ENCODE measurements at regions not wholly inside any gene's neighbourhood (a gene's known extent, or its start where the extent isn't known, plus 50 kb on each side); places are given as distances from the start of the nearest gene placed in this dataset.

DNA sequence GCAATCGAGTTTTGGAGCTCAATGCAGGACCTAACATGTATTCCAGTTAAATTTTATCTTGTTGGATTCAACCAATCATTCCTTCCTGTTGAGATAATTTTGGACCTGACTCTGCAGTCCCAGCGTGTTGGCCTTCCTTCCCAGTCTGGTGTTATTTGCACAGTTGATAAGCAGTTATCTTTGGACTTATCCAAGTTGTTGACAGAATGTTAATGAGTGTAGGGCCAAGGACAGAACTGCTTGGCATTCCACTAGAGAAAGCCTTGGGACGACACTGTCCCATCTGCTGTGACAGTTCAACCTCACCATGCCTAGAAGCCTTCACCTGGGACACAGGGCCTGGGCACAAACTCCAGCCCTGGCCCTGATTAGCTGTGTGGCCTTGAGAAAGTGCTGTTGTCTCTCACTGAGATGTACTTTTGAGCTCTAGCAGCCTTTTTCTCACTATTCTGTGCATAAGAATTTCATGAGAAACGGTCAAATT, 104.1 kb upstream of the SLC25A33 start:
- H3K9me3 ChIP-seq (ENCODE audit: low read length) = no peaks in the 10 kb centered on the region
- ATAC-seq = peak; percentile 80
- POLR2A ChIA-PET = interaction anchor here (0.7 to 2.8 kb wide), 5 partner anchors 11 to 35 kb away, joined by 3 to 23 read pairs (median 4); no protein-coding TSS in a partner anchor
- 0% methylated on average over 4 of the region's 4 CpGs for WGBS (ENCODE audit: low lambda C conversion rate)
- H3K79me2 ChIP-seq (ENCODE audit: insufficient read depth, low read length) = no peaks in the 10 kb centered on the region
- intact Hi-C loops (cut with micrococcal nuclease; ENCODE audit: unreplicated experiment) = loop anchor here (5.0 kb wide), 1 partner anchor 33 kb away; no protein-coding TSS in a partner anchor
- in situ Hi-C loops (cut with HindIII; ENCODE audit: extremely low pct_ligation_motif_present, low pct_unique_long_range_greater_than_20kb) = no loop called here
- H3K4me3 ChIP-seq (replicated peaks in 1 of 3; ENCODE audit: insufficient read depth in 1 of 3, low read depth in 2 of 3, low read length in 3 of 3) = peak overlapping the region in 1 of 3 experiments; percentile 34; a peak in 2 of 6 replicates
- BruUV-seq (replicated peaks) = no TSS peak
- no peak overlapping the region for H2AFZ ChIP-seq (ENCODE audit: low read length)
- no peaks in the 10 kb centered on the region for H4K20me1 ChIP-seq (ENCODE audit: insufficient read depth, low read length)
- H3K27ac ChIP-seq (ENCODE audit: extremely low read length, insufficient read depth, low read length) = peak overlapping the region; percentile 87
- peaks cover 77% of the 10 kb centered on the region for H3K4me1 ChIP-seq (ENCODE audit: insufficient read depth, low read length)
- DNase-seq (ENCODE audit: low spot score) = peak; percentile 94
- no peaks in the 10 kb centered on the region for H3K27me3 ChIP-seq (ENCODE audit: control insufficient read depth in 1 of 2, insufficient read depth in 2 of 2, low read length in 2 of 2)
- peak overlapping the region; percentile 55 for H3K9ac ChIP-seq (ENCODE audit: insufficient read depth, low read depth, low read length)
- H3K4me2 ChIP-seq (ENCODE audit: low read depth, low read length) = peak overlapping the region; percentile 71
- CTCF ChIA-PET (ENCODE audit: low intra/inter-chr PET ratio, low total read pairs) = no interaction called here
- no peaks in the 10 kb centered on the region for H3K36me3 ChIP-seq (replicated peaks in 1 of 2; ENCODE audit: control insufficient read depth in 1 of 2, insufficient read depth in 2 of 2, low read length in 2 of 2)
- FAIRE-seq = peak; percentile 100
- no peak for TF ChIP-seq ZNF615 (CRISPR knock-in tag; IDR thresholded peaks at IDR 0.05; ENCODE audit: borderline replicate concordance)
- TF ChIP-seq ZNF468 (CRISPR knock-in tag; IDR thresholded peaks at IDR 0.05) = no peak
- TF ChIP-seq, protein P1, sequence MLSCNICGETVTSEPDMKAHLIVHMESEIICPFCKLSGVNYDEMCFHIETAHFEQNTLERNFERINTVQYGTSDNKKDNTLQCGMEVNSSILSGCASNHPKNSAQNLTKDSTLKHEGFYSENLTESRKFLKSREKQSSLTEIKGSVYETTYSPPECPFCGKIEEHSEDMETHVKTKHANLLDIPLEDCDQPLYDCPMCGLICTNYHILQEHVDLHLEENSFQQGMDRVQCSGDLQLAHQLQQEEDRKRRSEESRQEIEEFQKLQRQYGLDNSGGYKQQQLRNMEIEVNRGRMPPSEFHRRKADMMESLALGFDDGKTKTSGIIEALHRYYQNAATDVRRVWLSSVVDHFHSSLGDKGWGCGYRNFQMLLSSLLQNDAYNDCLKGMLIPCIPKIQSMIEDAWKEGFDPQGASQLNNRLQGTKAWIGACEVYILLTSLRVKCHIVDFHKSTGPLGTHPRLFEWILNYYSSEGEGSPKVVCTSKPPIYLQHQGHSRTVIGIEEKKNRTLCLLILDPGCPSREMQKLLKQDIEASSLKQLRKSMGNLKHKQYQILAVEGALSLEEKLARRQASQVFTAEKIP (CRISPR knock-in tag; IDR thresholded peaks at IDR 0.05; ENCODE audit: borderline replicate concordance) = no peak
- TF ChIP-seq KLF16 (CRISPR knock-in tag; IDR thresholded peaks at IDR 0.05) = 0 out of 4 replicates have a peak, but pooled peaks of 1 of the 2 experiments have one; percentile 25
- TF ChIP-seq ZXDC (CRISPR knock-in tag; IDR thresholded peaks at IDR 0.05) = no peak
- peak; percentile 71 for TF ChIP-seq ZFY (CRISPR knock-in tag; IDR thresholded peaks at IDR 0.05)
- TF ChIP-seq, protein P2, sequence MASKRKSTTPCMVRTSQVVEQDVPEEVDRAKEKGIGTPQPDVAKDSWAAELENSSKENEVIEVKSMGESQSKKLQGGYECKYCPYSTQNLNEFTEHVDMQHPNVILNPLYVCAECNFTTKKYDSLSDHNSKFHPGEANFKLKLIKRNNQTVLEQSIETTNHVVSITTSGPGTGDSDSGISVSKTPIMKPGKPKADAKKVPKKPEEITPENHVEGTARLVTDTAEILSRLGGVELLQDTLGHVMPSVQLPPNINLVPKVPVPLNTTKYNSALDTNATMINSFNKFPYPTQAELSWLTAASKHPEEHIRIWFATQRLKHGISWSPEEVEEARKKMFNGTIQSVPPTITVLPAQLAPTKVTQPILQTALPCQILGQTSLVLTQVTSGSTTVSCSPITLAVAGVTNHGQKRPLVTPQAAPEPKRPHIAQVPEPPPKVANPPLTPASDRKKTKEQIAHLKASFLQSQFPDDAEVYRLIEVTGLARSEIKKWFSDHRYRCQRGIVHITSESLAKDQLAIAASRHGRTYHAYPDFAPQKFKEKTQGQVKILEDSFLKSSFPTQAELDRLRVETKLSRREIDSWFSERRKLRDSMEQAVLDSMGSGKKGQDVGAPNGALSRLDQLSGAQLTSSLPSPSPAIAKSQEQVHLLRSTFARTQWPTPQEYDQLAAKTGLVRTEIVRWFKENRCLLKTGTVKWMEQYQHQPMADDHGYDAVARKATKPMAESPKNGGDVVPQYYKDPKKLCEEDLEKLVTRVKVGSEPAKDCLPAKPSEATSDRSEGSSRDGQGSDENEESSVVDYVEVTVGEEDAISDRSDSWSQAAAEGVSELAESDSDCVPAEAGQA (IDR thresholded peaks at IDR 0.05; ENCODE audit: low read depth) = no peak
- TF ChIP-seq, protein P2 (CRISPR knock-in tag; IDR thresholded peaks at IDR 0.05; ENCODE audit: borderline replicate concordance) = peak; percentile 29; the same call in 1 of the 2 replicates
- TF ChIP-seq ZNF33B (CRISPR knock-in tag; IDR thresholded peaks at IDR 0.05) = no peak
- TF ChIP-seq SIN3B (IDR thresholded peaks at IDR 0.05; ENCODE audit: low read length) = no peak
- no peak for TF ChIP-seq DNMT1 (CRISPR knock-in tag; IDR thresholded peaks at IDR 0.05)
- TF ChIP-seq, protein P3, sequence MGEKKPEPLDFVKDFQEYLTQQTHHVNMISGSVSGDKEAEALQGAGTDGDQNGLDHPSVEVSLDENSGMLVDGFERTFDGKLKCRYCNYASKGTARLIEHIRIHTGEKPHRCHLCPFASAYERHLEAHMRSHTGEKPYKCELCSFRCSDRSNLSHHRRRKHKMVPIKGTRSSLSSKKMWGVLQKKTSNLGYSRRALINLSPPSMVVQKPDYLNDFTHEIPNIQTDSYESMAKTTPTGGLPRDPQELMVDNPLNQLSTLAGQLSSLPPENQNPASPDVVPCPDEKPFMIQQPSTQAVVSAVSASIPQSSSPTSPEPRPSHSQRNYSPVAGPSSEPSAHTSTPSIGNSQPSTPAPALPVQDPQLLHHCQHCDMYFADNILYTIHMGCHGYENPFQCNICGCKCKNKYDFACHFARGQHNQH (CRISPR knock-in tag; IDR thresholded peaks at IDR 0.05) = peak; percentile 67; the same call in 1 of the 2 replicates
